ENCODE measurements at regions not wholly inside any gene's neighbourhood (a gene's known extent, or its start where the extent isn't known, plus 50 kb on each side); places are given as distances from the start of the nearest gene placed in this dataset.

DNA sequence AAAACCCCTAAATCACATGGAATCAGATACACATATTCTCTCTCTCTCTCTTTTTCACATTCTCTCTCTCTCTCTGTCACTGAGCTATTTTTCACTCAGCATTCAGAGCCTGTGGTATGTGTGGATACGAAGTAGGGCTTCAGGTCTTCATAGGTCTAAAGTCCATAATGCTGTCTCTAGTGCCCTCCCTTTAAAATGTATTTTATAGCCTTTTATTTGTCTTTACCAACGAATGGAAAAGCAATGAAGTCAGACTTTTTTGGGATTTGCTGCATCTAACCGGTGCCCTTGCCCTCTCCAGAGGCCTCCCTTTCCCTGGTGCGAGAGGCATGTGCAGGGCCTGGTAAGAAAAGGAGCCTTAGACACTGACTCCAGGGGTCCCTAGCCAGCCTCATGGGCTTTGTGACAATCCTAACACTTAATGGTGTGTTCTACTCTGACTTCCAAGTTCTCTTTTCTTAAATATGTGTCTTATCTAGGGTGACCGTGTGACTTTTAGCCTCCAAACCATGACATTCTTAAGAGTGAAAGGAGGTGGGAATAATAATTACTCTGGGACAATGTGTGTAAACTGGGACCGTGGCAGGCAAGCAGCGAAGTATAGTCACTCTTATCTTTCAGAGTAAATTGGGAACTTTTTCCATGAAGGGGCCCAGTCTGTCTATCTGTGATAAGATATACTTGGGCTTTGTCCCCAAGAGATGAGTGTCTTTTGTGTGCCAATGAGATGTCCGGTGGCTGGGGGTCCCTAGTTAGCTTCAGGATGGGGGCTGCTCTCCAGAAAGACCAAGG, 101.1 kb downstream of the B3GNT2 start:
- DNase-seq: no peak

DNA sequence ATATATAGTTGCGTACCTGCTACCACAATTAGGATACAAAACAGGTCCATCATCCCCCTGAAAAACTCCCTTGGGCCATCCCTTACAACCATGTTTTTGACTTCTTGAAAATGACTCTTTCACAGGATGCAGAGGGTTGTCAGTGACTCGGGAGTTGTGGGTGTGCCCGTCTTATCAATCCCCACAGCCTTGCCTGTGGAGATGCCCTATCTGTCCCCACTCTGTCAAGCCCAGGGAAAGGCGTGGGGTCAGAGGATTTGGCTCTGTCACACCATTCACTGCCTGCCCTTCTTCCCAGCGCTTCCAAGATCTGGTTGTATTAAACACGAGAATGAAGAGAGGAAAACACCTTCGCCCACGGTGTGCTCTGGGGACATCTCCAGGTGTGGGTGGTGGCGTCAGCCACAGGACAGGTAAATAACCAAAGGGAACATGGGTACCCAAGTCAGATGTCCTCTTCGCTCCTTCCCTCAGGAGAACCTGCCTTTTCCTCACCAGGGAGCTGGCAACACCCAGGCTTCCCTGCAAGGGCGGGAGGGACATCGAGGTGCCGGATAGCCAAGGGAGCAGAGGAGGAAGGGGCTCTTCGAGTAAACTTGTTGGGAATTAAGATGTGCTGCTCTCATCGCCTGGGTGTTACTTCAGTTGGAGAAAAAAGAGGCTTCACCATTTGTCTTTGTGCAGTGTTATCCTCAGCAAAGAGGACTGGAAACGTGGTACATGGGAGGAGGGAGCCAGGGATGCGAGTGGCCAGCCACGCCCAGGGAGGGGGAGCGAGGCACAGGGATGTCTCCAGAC, 100.3 kb downstream of the B3GNT2 start:
- no peak for DNase-seq

DNA sequence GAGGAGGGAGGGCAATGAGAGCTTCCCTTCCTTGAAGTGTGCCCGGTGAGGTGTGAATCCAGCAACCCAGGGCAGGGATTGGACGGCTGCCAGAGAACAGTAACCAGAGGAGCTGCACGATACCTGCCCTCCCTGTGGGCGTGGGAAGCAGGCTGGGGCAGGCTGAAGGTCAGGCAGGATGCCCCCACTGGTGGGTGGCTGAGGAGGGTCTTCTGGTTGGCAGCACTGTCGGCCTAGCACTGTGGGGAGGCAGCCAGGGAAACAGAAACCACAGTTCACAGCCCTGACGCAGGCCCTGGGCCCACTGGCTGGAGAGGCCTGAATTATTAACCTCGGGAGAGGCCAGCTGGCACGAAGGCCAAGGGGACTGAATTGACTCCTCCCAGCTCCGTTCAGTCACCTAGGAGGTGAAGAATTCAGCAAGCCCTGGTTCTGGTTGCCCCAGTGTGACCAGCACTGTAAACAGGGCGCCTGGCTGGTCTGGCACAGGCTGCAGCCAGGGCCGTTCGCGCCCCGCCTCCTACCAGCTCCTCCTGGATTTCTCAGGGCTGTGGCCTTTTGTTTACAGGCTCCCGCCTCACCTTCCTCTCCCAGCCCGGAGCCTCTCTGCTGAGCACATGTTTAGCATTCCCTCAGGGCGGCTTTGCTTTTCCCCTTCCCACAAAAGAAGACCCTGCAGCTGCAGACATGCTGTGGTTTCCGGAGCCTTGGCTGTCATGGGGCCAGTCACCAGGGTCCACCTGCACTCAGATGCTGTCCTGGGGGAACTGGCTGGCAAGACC, 97.8 kb downstream of the B3GNT2 start:
- no peak for DNase-seq

DNA sequence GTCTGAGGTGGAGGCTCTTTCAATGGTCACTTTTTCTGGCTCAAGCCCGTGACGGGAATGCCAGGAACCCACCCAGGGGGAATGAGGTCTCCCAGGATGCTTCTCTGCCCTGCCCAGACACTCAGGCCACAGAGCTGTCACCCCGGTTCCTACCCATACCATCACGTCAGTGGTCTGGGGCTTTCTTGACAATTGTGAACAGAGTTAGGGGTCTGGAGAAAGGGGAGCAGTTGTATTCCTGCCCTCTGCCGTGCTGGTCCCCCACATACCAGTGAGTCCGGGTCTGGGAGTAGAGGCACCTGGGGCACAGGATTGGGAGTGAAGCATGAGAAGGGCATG, 97.2 kb downstream of the B3GNT2 start:
- DNase-seq: no peak

DNA sequence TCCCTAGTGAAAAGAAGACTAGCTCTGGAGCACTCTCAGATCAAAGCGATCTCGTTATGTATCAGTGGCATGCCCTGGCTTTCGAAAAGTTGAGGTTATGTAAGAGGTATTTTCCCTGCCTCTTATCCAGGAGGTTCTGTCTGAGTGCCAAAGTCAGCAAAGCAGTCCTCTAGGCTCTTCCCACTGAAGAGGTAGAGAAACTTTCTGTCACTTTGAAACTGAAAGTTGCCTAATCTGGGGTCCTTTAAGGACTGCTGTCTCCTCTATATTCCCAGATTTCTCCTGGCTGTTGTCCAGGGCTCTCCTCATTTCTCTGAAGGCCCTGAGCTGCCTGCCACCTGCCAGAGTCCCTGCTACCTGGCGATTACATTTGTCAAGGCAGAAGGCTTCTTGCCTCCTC, 96.3 kb downstream of the B3GNT2 start:
- DNase-seq: no peak

DNA sequence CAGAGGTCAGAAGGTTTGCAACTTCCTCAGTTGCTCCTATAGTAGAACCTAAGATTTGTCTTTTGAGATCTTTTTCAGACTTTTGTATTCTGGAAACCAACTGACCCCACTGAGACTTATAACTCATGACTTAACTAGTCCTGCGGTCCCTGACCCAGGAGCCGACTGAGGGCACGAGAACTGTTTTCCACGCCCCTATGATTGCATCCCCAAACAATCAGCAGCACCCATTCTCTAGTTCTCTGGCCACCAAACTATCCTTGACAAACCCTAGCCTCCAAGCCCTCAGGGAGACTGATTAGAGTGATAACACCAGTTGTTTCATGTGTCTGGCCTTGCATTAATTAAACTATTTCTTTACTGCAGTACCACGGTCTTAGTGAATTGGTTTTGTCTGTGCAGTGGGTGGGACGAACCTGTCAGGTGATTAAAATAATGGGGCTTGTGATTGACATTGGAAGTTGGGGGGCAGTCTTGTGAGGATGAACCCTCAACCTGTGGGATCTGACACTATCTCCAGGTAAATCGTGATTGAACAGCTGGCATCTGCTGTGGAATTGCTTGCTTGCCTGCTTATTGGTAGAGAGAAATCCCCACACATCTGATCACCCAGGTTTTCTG, 95.7 kb downstream of the B3GNT2 start:
- DNase-seq: no peak

DNA sequence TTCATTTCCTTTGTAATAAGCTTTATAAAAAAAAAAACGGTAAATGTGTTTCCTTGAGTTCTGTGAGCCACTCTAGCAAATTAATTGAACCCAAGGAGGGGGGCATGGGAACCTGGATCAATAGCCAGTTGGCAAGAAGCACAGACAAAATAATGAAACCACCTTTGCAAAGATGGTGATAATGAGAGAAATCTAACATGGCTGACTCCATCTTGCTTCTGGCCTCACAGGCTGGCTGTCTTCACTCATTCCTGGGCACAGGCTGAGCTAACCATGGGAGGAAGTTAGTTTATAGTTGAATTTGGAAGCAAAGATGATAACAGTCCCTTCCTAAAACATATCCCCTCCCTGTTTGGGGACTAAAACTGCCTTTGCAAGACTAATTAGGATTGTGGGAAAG, 95.1 kb downstream of the B3GNT2 start:
- DNase-seq: no peak

DNA sequence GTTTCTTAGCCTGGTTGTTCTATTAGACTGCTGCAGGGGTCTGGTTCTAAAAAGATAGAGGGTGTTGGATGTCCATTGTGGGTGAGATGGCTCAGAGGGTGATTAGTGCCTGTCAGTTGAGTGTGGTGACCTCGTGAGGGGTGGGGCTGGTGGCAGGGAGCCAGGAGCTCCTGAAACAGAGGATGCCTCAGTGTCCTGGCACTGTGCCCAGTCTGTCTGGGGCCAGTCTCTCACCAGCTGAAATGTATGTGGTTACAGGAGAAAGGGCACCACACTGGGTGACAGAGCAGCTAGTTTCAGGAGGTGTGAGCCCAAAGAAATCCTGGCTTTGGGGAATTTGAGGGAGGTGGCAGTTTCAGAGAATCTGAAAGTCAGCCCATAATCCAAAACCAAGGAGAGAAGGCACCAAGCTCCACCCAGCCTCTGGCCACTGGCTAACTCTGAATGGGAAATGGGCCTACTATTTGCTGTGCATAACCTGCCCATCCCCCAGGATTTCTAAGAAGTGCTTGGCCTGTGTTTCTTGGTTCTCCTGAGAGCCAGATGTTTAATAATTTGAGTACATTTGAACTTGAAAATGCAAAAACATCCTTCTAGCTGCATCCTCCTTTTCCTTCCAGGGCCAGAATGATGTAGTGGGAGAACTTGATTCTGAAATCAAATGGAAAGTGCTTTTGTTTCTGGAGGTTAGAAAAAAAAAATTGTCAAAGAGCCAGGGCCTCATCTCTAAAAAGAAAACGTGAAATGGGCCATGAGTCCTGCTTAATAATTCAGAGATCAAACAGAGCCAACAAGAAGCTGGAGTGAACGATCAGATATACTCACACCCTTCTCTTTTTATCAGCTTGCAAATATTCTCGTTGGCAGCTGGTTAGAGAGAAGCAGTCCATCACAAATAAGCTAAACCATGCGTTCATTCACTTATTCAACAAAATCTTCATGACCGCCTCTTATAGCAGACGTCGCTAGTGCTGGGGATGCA, 92.3 kb downstream of the B3GNT2 start:
- peak; percentile 29 to 36 for DNase-seq

DNA sequence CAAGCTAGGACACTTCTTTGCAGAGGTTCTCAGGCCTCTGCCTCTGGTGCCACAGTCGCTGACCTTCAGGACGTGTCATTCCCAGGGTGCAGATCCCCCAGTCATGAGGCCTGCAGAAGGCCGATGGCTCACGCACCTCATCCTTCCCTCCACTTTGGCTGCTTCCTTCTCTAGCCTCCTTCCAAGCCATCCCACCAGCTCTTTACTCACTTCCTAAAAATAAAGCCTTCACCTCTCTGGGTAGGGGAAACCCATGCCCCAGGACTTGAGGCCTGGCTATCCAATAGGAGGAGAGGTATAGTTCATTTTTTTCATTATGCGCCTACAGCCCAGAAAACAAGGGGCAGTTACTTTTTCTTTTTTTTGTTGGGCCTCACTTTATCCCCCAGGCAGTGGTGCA, 91.4 kb downstream of the B3GNT2 start:
- DNase-seq: no peak

DNA sequence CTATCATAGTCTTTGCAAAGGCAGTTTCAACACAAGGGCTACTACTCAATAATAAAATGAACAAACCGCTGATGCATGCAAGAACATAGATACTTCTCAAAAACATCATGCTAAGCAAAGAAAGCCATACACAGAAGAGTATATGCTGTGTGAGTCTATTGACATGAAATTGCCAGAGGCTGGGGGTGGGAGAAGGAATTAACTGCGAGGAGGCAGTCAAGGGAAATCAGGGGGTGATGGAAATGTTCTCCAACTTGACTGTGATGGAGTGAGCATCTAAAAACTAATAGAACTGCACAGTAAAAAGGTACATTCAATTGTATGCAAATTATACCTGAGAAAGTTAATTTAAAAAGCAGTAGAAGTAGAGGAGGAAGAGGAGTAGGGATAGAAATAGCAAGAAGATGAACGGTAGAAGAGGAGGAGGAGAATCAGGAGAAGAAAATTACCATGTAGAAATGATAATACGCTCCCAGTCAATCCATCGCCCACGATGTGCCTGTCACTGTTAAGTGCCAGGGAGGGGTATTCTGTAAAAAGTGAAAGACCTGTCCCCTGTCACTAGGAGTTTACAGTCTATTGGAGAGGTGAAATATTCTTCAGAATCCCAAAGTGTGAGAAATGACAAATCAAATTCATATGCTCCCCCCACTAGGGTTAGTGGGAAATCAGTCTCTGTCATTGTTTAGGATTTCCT, 90.3 kb downstream of the B3GNT2 start:
- DNase-seq: no peak

DNA sequence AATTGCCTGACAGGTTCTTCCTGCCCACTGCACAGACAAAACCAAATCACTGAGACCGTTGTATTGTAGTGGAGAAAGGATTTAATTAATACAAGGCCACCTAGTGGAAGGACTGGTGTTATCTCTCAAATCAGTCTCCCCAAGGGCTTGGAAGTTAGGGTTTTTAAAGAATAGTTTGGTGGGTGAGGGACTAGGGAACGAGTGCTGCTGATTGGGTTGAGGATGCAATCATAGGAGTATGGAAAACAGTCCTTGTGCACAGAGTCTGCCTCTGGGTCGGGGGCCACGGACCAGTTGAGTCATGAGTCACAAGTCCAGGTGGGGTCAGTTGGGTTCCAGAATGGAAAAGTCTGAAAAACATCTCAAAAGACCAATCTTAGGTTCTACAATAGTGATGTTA, 89.1 kb downstream of the B3GNT2 start:
- no peak for DNase-seq

DNA sequence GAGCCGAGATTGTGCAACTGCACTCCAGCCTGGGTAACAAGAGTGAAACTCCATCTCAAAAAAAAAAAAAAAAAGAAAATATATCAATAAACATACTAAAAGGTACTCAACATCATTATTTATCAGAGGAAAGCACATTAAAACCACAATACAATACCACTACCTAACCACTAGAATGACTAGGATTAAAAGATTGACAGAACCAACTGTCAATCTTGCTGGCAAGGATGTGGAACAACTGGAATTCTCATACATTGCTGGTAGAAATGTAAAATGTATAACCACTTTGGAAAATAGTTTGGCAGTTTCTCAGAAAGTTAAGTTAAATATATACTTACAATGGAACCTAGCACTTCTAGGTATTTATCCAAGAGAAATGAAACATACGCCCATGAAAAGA, 88.6 kb downstream of the B3GNT2 start:
- DNase-seq: no peak

DNA sequence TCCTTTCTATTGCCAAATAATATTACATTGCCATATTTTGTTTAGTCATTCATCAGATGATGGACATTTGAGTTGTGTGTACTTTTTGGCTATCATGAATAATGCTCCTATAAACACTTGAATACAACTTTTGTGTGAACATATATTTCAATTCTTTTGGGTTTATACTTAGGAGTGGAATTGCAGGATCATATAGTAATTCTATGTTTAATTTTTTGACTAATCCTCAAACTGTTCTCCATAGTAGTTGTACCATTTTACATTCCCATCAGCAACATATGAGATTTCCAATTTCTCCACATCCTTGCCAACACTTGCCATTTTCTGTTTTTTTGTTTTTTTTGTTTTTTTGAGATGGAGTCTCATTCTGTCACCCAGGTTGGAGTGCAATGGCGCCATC, 87.2 kb downstream of the B3GNT2 start:
- no peak for DNase-seq

DNA sequence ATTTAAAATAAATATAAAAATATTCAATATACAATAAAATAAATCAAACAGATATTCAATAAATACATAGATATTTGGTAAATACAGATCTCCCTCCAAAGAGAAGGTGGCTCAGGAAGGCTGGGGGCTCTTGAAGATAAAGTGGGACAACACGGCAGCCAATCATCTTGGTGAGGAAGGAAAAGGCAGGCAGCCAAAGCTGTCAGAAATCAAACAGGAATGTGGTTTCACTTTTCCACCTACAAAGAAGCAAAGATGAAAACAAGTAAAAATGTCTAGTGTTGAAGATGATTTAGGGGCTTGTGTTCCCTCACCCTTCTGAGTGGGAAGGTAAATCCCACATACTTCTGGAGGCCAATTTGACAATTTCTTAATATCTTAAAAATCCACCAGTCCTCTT, 85.7 kb downstream of the B3GNT2 start:
- DNase-seq: no peak

DNA sequence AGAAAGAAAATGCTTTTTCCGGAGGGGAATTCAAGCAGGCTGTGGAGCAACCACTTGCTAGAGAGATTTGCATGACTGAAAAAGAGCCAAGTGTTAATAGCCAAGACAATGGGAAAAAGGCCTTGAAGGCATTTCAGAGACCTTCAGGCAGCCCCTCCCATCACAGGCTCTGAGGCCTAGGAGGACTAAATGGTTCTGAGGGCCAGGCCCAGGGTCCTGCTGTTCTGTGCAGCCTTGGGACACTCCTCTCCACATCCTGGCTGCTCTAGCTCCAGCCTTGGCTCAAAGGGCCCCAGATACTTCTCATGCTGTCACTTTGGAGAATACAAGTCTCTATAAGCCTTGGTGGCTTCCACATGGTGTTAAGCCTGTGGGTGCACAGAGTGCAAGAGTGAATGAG, 81.8 kb downstream of the B3GNT2 start:
- DNase-seq: no peak
